Activated T-cell treated with anti-CD3 and anti-CD28 coated beads, Interleukin-2, amount 50 U/mL, for 48 hours (primary cell): ENCODE measurements at regions not wholly inside any gene's neighbourhood (a gene's known extent, or its start where the extent isn't known, plus 50 kb on each side); places are given as distances from the start of the nearest gene placed in this dataset.

ENCODE experiments used
- DNase-seq, 2 experiments: peaks; one replicate each; pipeline ENCODE4 v3.0.0-alpha.2; 2020

DNA sequence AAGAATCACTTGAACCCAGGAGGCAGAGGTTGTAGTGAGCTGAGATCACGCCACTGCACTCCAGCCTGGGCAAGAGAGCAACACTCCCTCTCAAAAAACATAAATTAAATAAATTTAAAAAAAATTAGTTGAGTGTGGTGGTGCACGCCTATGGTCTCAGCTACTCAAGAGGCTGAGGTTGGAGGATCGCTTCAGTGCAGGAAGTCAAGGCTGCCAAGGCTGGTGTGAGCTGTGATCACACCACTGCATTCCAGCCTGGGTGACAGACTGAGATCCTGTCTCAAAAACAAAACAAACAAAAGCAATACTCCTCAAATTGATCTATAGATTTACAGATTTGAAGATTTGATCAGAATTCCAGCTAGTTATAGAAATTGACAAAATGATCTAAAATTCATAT is 92.7 kb upstream of the RESF1 start:
- no peak for DNase-seq

DNA sequence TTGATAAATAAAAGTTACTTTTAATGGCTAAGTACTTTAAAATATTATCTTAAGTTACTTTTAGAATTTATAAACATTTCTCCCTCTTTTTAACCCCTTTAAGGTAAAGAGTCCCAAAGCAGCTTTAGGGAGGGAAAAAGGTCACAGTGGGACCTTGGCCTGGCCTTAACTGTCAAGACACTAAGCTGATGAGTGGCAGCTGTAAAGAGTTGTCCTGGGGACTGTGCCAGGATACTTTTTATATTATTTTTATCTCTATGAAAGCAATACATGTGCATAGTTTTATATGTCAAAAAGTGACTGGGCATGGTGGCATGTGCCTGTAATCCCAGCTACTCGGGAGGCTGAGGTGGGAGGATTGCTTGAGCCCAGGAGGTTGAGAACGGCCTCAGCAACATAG is 94.2 kb upstream of the RESF1 start:
- DNase-seq = no peak

DNA sequence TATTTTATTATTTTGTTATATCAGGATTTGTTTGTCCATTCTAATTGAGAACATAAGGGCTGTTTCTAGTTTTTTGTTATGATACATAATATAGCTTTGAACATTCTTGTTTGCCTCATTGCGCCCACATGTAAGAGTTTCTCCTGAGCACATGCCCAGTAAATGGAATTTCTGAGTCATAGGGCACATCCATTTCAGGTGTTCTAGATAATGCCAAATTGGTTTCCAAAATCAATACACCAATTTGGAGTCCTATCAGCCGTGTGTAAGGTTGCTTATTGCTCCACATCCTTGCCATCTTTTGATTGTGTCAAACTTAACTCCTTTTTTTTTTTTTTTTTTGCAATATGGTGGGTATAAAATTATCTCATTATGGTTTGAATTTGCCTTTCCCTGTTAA is 97.9 kb upstream of the RESF1 start:
- DNase-seq = no peak

DNA sequence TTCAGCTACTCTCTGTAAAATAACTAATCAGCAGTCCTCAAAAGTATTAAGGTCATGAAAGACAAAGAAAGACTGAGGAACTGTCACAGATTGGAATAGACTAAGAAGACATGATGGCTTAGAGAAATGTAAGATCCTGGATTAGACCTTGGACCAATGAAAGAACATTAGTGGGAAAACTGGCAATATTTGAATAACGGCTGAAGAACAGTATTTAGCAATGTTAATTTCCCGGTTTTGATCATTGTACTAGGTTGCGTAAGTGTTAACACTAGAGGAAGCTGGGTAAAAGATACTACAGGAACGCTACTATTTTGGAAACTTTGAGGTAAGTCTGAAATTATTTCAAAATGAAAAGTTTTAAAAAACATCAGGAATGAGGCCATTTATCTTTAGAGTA is 98.8 kb upstream of the RESF1 start:
- DNase-seq = no peak

DNA sequence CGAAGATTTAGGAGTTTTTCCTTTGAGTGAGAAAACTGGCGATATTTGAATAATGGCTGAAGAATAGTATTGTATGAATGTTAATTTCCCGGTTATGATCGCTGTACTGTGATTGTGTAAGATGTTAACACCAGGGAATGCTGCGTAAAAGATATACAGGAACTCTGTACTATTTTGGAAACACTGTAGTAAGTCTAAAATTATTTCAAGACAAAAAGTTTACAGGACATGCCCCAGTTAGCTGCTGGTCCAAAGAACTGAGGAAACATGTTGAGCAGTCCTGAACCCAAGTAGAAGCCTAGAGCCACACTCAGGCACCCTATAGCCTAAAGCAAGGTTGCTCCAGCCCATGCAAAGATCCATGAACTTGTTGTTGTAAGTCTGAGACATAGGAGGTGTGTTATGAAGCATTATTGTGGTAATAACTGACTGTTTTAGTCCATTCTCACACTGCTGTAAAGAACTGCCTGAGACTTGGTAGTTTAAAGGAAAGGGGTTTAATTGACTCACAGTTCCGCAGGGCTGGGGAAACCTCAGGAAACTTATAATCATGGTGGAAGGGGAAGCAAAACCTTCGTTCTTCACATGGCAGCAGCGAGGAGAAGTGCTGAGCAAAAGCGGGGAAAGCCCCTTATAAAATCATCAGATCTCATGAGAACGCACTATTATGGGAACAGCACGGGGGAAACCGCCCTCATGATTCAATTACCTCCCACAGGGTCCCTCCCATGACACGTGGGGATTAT is 99.8 kb upstream of the RESF1 start:
- DNase-seq = no peak

DNA sequence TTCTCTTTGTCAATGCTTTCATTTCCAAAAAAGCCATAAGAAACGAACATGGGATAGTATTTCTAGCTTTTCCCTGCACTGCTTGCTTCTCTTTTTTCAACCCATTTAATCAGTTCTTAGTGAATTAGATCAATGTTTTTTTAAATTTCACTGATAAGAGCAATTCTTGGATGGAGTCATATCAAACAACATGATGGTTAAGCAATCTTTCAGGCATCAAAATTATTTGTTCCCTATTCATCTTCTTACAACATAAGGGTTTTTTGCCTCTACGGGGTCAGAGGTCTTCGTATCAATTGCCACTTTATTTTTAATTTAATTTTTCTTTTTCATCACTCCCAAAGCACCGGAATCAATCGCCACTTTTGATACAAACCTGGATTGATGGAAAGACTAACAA is 103.8 kb upstream of the RESF1 start:
- DNase-seq = no peak

DNA sequence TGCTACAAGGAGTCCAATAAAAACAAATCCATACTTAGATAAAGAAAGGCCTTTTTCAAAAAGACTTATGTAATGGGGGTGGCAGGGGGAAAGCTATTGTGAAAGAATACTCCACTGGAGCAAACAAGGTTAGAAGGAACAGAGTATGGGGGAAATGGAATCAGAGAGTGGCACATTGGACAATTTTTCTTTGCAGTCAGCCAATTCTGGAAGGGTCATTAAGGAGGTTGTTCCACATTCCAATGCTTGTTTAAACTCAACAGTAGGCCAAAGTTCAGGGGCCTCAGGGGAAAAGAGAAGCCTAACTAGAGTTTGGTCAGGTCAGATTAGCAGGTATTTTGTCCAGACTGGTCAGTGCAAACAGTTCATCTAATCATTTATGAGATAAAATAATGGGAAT is 105.2 kb upstream of the RESF1 start:
- DNase-seq = no peak

DNA sequence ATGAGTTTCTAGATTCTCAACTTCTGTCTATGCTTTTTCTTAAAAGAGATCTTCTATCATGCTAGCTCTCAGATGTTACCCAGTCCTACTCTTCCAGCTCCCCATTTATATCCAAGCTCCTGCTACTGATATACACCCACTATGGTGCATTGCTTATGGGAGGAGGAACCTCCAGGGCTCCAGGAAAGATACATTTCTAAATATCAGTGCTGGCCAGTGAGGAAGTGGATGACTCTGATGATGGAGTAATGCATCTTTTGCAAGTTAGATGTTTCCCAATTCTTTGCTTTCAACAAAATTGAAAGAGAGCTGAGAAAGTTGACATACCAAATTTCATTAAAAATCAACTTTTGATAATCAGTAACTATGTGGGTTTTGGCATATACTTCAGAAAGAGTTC is 105.7 kb upstream of the RESF1 start:
- no peak for DNase-seq

DNA sequence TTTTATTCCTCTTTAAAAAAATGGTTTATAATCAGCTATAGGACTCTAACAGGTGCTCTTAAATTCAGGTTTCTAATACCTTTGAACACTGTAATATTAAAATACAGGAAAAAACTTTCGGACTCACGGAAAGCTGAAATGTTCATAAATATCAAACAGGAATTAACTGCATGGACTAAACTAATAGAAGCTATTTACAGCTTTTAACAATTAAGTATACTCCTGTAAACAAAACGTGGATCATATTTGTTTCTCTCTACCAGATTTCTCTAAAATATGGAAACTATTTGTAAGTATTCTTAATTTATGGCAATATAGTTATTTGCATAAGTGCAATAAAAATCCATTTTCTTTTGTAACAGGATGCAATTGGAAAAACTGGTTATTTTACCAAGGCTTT is 108.9 kb upstream of the RESF1 start:
- DNase-seq = no peak

DNA sequence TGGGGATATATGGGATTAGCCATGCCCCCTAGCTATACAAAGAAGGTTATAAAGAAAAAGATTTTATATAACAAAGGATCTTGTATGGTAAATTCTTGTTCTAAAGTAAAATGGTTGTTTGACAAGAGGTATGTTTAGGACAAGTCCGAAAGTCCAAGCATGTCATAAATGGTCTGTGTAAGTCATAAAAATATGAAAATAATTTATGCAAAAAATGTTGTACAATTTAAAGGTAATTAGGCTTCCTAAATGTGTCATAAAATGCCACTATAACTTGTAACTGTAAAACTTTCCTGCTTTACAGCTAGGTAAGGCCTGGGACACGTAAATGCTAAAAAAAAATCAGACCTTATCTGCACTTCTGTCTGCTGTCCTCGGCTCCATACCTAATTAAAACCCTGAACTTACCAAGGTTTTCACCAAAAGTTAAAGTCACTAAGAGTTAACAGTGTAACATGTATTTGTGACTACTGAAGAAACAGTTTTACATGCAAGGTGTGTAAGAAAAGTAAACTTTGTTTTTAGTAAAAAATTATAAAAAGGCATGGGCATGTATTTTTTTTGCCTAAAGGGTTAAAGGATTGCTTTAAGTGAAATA is 110.0 kb upstream of the RESF1 start:
- DNase-seq = no peak

DNA sequence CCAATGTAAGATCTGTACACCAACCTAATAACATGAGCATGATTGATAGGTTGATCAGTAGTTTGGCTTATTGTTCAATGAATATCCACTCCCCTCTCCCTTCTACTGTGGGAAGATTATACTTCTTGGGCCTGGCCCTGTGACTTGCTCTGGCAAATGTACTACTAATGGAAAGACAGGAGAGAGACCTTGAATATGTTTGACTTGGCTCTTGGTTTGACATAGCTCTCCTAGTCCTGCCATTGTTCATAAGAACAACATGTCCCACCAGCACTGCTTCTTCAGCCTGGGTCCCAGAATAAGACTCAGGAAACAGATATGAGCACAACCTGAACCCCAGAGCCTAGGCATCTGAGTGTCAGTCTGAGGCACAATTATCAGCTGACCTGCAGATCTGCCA is 112.8 kb upstream of the RESF1 start:
- DNase-seq = no peak

DNA sequence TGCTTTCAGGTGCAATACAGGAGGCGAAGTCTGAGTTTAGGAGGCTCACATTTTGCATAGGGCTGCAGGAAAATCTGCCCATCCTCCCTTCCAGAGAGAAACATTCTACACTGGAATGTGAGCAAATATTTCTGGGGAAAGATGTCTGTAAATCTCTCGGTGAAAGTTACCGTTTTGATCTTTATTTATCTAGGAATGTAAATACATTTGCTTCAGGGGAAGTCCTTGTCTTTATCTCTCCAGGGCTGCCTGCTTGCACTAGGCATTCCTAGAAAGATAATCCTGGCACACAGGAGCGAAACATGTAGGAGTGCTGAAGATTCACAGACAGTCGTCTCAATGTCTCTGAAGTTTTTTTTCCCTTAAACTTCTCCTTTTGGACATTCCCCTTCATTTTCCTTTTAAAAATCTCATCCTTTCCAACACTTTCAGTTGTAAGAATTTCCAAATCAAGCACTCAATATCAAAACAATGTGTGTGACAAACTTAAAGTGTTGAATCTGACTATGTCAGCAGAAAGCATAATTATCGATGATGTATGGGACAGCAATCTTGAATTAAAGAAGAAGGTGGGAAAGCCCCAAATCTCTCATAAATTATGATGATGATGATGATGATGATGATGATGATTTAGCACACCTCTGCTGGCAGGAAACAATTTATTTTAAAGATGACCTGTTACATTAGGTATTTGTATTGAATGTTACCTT is 113.4 kb upstream of the RESF1 start:
- no peak for DNase-seq

DNA sequence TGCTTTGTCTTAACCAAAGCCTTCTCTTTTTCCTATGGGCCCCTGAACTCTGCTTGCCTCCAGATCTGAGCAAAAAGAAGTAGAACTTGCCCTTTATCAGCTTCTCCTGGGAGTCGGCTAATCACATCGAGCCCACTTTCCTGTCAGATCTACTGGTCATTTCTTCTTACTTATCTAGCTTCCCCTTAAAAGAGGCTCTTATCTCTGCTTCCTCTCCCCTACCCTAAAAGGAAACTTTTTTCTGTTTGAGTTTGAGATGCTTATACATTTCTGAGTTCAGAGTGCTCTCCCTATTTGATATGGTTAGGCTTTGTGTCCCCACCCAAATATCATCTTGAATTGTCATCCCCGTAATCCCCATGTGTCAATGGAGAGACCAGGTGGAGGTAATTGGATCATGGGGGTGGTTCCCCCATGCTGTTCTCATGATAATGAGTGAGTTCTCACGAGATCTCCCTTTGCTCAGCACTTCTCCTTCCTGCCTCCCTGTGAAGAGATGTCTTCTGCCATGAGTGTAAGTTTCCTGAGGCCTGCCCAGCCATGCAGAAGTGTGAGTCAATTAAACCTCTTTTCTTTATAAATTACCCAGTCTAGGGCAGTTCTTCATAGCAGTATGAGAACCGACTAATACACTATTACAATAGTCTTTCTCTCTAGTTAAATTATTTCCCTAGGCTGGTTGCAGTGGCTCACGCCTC is 114.7 kb upstream of the AMN1 start:
- no peak for DNase-seq

DNA sequence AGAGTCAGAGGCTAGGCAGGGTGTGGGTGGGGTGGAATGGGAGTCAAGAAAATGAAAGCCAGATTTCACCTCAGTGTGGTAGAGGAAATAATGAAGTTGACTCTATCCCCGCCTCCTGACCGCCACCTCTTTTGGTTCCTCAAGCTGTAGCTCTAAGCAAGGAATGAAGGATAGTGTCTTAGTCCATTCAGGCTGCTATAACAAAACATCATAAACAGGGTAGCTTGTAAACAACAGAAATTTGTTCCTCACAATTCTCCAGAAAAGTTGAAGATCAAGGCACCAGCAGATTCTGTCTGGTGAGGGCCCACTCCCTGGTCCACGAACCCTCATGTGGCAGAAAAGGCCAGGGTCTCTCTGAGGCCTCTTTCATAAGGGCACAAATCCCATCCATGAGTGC is 109.1 kb upstream of the AMN1 start:
- no peak for DNase-seq

DNA sequence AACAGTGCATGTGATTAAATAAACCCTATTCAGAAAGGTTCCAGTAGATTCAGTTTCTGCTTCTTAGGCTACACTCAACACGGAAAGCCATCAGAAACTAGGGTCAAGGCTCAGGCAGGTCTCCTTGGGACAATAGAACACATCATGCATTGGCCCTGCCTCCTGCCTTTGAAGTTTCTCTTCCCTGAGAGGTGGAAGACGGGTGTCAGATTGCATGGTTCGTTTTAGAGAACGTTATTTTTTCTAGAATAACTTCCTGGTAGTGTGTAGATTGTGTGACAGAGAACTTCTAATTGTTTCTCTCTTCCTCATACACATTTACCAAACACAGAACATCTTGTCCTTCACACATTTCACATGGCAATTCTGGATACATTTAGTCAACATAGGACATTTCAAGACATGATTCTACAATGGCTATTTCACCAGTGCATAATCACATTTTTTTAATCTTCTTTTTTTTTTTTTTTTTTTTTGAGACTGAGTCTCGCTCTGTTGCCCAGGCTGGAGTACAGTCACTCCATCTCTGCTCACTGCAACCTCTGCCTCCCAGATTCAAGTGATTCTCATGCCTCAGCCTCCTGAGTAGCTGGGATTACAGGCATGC is 106.6 kb upstream of the AMN1 start:
- no peak for DNase-seq

DNA sequence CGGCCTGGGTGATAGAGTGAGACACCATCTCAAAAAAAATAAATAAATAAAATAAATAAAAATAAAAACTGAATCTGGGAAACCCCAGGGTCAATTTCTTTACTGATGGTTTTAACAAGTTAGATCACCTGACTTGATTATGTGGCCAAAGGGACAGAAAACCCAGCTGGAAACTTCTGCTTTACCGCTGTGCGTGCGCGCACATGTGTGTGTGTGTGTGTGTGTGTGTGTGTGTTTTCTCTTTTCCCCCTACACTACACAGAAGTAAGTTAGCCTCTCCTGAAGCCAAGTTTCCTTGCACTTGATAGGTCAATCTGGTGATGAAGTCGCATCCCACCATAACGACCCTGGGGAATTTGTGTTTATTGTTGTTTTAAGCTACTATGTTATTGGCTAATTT is 105.3 kb upstream of the AMN1 start:
- no peak for DNase-seq

DNA sequence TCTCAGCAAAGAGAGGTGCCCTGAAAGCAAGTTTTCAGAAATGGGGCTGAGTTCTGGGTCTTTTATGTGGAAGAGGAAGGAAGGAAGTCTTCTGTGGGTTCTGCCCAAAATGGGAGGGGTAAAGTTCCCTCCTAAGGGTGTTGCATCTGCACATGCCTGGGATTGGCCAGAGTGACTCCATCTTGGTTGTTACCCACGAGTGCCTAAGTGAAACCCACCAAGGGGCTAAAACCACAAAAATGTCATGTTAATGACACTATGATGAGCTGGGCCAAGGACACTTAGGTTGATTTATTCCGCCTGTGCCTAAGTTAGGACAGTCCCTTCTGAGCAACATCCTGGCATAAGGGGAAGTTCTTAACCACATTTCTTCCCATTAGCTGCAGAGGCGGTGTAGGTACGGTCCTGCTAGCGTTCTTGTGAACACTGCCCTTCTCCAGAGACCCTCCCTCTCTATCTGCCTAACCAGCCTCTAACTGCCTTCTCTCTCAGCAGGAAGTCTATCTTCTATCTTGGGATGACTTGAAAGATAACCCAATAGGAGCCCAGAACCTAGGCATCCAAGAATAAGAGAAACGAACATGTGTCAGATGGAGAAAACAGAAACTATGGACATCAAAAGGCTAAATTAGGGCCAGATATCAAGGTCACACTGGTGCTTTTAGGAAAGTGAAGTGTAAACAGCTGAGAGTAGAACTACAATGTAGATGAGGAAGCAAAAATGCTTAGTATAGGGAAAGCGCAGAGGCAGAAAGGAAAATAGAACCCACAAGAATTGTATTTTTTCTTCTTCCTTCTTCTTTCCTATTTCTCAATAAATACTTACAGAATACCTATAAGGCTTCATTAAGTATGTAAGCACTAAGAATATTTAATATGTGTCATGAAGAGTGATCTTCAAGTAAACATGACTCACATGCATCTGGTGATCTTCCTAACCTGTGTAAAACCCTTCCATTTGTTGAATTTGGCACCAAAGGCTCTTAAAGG is 104.2 kb upstream of the AMN1 start:
- DNase-seq = peak in 1 of 2 experiments; percentile 35

DNA sequence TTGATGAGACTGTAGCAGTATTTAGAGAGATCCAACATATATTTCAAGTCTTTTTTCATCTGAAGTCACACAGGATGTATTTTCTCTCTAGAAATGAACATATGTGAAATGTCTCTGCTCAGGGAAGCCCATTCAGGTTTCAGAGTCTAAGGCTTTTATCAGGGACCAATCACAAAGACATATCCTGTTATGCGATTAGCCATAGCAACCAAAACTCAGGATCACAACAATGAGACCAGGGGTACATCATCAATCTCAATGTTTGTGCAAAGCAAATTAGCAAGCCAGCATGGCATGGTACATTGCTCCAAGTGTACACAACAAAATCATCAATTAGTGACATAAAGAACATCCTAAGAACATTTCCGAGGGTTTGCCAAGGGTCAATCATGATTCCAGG is 99.2 kb upstream of the AMN1 start:
- DNase-seq = no peak

DNA sequence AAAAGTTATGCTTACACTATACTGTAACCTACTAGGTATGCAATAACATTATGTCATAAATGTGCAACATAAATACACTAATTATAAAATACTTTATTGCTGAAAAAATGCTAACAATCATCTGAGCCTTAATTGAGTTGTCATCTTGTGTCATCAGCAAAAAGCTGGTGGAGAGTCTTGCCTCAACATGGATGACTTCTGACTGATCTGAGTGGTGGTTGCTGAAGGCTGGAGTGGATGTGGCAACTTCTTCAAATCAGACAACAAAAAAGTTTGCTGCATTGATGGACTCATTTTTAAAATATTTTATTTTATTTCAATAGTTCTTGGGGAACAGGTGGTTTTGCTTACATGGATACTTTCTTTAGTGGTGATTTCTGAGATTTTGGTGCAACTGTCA is 93.9 kb upstream of the AMN1 start:
- no peak for DNase-seq

DNA sequence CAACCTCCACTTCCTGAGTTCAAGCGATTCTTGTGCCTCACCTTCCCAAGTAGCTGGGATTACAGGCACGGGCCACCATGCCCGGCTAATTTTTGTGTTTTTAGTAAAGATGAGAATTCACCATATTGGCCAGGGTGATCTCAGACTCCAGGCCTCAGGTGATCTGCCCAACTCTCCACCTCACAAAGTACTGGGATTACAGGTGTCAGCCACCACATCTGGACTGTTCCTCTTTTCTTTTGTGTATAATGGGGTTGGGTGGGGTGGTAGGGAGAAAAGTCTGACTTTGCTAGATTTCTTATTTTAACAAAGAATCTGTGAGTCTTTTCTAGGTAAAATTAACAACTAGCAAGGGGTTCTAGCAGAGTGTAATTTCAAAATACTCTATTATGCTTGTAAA is 92.7 kb upstream of the AMN1 start:
- no peak for DNase-seq

DNA sequence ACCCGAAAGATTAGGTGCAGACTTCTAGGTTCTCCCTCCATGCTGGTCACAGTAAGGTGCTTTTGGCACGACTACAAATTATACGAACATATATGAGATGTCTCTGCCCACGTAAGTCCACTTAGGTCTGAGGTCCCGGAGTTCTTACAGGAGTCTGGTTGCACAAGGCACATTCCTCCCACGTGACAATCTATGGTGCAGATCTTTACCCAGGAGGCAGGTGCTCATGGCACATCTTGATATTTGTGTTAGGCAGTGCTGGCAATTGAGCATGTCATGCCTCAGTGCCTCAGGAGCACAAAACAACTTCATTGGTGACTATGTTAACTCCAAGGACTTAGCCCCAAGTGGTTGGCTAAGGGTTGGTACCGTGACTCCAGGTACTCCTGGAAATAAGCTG is 92.0 kb upstream of the AMN1 start:
- no peak for DNase-seq

DNA sequence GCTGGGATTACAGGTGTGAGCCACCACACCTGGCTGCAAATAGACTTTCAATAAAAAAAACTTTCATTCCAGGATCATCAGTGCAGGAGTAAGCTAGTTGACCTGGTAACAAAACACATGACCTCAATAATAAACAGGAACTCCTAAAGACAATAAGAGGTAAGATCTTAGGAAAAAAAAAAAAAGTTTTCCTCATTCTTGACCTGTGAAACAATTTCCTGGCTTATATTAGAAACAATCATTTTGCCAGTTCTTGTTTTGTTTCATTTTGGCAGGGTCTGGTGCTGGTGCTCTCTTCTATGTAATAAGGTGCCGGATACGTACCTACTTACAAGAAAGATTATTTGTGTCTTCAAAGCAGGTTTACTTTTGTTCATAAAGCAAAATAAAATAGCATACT is 90.6 kb upstream of the AMN1 start:
- no peak for DNase-seq
